Testis (tissue), 2 donors: ENCODE measurements at regions not wholly inside any gene's neighbourhood (a gene's known extent, or its start where the extent isn't known, plus 50 kb on each side); places are given as distances from the start of the nearest gene placed in this dataset.

Source experiments
- POLR2A ChIP-seq: fragments of 450-650 bp; IDR thresholded peaks from one replicate; pipeline ENCODE4 v1.6.1; 2017; ENCODE audit warnings: antibody characterized with exemption, mild to moderate bottlenecking, moderate library complexity
- TF ChIP-seq, protein P1 (sequence below), 3 experiments: fragments of 450-650 bp in 2 of 3; fragments of 200-600 bp in 1 of 3; sonication (generic) in 1 of 3; IDR thresholded peaks; one replicate each; pipeline ENCODE4 v1.5.1; 2016 to 2019; ENCODE audit warnings: antibody characterized with exemption in 3 of 3, mild to moderate bottlenecking in 2 of 3, moderate library complexity in 1 of 3

DNA sequence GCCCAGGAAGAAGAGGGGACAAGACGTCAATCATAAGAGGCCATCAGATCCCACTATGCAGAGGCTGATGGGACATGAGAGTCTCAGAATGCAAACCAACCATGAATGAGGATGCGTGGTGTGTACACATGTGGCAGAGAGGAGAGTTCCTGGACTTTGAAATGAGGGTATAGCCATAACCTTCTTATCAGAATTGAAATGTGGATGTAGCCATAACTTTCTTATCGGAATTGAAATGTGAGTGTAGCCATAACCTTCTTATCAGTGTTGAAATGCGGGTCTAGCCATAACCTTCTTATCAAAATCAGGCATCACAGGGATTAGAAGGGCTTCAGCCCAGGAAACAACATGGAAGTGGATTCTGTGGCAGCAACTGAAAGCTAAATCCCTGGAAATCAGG, 415.5 kb upstream of the FAT1 start:
- TF ChIP-seq POLR2A = no peak
- TF ChIP-seq, protein P1, sequence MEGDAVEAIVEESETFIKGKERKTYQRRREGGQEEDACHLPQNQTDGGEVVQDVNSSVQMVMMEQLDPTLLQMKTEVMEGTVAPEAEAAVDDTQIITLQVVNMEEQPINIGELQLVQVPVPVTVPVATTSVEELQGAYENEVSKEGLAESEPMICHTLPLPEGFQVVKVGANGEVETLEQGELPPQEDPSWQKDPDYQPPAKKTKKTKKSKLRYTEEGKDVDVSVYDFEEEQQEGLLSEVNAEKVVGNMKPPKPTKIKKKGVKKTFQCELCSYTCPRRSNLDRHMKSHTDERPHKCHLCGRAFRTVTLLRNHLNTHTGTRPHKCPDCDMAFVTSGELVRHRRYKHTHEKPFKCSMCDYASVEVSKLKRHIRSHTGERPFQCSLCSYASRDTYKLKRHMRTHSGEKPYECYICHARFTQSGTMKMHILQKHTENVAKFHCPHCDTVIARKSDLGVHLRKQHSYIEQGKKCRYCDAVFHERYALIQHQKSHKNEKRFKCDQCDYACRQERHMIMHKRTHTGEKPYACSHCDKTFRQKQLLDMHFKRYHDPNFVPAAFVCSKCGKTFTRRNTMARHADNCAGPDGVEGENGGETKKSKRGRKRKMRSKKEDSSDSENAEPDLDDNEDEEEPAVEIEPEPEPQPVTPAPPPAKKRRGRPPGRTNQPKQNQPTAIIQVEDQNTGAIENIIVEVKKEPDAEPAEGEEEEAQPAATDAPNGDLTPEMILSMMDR (IDR thresholded peaks at IDR 0.05) = no peak
